ENCODE measurements at regions not wholly inside any gene's neighbourhood (a gene's known extent, or its start where the extent isn't known, plus 50 kb on each side); places are given as distances from the start of the nearest gene placed in this dataset.
"Not testable (repeated sequence)": the region's sequence is repeated elsewhere in the genome, so short reads cannot be mapped to it uniquely, and the experiment has no call there.

- no peak for DNase-seq
Observed at GRCh38 chr7:55304018-55304762, 60.9 kb upstream of the LANCL2 start.

- no peak for DNase-seq
Observed at GRCh38 chr7:55305135-55305534, 60.0 kb upstream of the LANCL2 start.

- DNase-seq = no peak
Observed at GRCh38 chr7:55306331-55306730, 58.8 kb upstream of the LANCL2 start.

- DNase-seq = no peak
Observed at GRCh38 chr7:55307123-55307916, 57.8 kb upstream of the LANCL2 start.

GRCh38 chr7:55308186-55308929, 56.8 kb upstream of the LANCL2 start:
- DNase-seq = no peak

GRCh38 chr7:55309040-55309991, 55.8 kb upstream of the LANCL2 start:
- peak; percentile 8 for DNase-seq

GRCh38 chr7:55310287-55311025, 54.7 kb upstream of the LANCL2 start:
- no peak for DNase-seq

GRCh38 chr7:55311892-55312291, 53.2 kb upstream of the LANCL2 start:
- DNase-seq = not testable (repeated sequence)

- not testable (repeated sequence) for DNase-seq
Observed at GRCh38 chr7:55313671-55314070, 51.5 kb upstream of the LANCL2 start.

GRCh38 chr7:55314967-55315366, 50.2 kb upstream of the LANCL2 start:
- no peak for DNase-seq

Measured in hematopoietic multipotent progenitor cell treated with erythropoietin and hydrocortisone succinate and interleukin-3 and kit ligand, for 4 days (in vitro differentiated cells).